Stimulated activated naive B cell treated with anti-CD40 and anti-IgM and Interleukin-4, amounts not matched to agents 10 μg/mL and 1 μg/mL and 100 μg/mL, for 72 hours (primary cell): ENCODE measurements at regions not wholly inside any gene's neighbourhood (a gene's known extent, or its start where the extent isn't known, plus 50 kb on each side); places are given as distances from the start of the nearest gene placed in this dataset.
"Not testable (repeated sequence)": the region's sequence is repeated elsewhere in the genome, so short reads cannot be mapped to it uniquely, and the experiment has no call there.

Source experiments
- ATAC-seq, 2 donors: fragments of 150-1000 bp; cut with Tn5 transposase; replicated peaks; 2 replicates each; pipeline ENCODE4 v1.10.0; 2021; ENCODE audit warnings: moderate library complexity in 1 of 2
- DNase-seq: peaks from one replicate; pipeline ENCODE4 v3.0.0; 2021
- H3K27ac Mint-ChIP-seq: one replicate; pipeline ENCODE4 v1.8.0; 2022; ENCODE audit warnings: mild to moderate bottlenecking, mixed read lengths
- H3K27me3 Mint-ChIP-seq, 2 donors: one replicate each; pipeline ENCODE4 v1.8.0; 2022; ENCODE audit warnings: mixed read lengths in 2 of 2
- H3K36me3 Mint-ChIP-seq, 2 donors: one replicate each; pipeline ENCODE4 v1.8.0; 2022; ENCODE audit warnings: mixed read lengths in 2 of 2, mild to moderate bottlenecking in 1 of 2
- H3K4me1 Mint-ChIP-seq, 2 donors: one replicate each; pipeline ENCODE4 v1.8.0; 2022; ENCODE audit warnings: mixed read lengths in 2 of 2, mild to moderate bottlenecking in 1 of 2
- H3K4me3 Mint-ChIP-seq, 2 donors: one replicate each; pipeline ENCODE4 v1.8.0; 2022; ENCODE audit warnings: mild to moderate bottlenecking in 2 of 2, mixed read lengths in 2 of 2, moderate library complexity in 1 of 2
- H3K9me3 Mint-ChIP-seq, 2 donors: one replicate each; pipeline ENCODE4 v1.8.0; 2022; ENCODE audit warnings: mixed read lengths in 2 of 2, mild to moderate bottlenecking in 1 of 2

DNA sequence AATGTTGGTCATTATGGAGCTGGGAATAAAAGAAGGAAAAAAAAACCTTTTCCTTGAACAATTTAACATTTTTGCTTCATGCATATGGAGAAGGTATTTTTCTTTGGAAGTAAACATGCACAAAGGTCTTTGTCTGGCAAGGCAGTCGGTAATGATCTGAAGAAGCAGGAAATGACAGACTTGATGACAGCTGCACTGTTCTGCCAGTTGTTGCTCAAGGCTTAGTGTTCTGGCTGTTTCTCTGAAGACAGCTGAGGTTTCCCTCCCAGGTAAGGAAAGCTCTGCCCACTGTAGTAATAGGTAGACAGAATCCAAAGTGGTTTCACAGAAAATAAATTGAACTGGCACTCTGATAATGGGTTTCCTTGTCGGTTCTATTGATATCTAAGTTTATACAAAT is 308.4 kb upstream of the GCFC2 start:
- H3K27me3 Mint-ChIP-seq, result no peaks in the 10 kb centered on the region

DNA sequence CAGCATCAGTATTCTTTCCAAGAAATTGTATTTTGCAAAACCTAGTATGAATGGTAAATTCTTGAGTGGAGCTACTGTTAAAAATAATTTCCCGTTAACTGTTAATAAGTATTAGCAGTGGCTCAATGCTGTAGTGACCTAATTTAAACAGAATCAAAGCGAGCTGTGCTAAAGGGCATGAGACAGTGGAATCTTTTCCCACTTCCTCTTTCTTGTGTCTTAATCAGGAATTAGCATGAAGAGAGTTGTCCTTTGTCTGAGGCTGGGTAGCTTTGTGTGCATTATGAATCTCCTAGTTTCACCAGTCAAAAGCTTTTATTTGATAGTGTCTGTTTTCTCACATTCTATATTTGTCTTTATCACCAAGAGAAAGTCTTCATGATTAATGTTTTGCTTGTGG is 298.8 kb upstream of the GCFC2 start:
- no peak for ATAC-seq
- peaks cover 0 to 15% of the 10 kb centered on the region in 2 donors for H3K9me3 Mint-ChIP-seq
- H3K27me3 Mint-ChIP-seq, result no peaks in the 10 kb centered on the region
- no peak overlapping the region for H3K4me3 Mint-ChIP-seq
- no peak overlapping the region for H3K27ac Mint-ChIP-seq
- no peaks in the 10 kb centered on the region for H3K4me1 Mint-ChIP-seq
- DNase-seq, result no peak
- H3K36me3 Mint-ChIP-seq, result no peaks in the 10 kb centered on the region

More for the DNA sequence above, 308.4 kb upstream of the GCFC2 start:
- no peak for DNase-seq
- Mint-ChIP-seq H3K27ac (no peak overlapping the region), H3K36me3 (no peaks in the 10 kb centered on the region), H3K9me3 (peaks cover under 1 to 3% of the 10 kb centered on the region in 2 donors), H3K4me1 (no peaks in the 10 kb centered on the region), H3K4me3 (no peak overlapping the region)
- ATAC-seq, result no peak

DNA sequence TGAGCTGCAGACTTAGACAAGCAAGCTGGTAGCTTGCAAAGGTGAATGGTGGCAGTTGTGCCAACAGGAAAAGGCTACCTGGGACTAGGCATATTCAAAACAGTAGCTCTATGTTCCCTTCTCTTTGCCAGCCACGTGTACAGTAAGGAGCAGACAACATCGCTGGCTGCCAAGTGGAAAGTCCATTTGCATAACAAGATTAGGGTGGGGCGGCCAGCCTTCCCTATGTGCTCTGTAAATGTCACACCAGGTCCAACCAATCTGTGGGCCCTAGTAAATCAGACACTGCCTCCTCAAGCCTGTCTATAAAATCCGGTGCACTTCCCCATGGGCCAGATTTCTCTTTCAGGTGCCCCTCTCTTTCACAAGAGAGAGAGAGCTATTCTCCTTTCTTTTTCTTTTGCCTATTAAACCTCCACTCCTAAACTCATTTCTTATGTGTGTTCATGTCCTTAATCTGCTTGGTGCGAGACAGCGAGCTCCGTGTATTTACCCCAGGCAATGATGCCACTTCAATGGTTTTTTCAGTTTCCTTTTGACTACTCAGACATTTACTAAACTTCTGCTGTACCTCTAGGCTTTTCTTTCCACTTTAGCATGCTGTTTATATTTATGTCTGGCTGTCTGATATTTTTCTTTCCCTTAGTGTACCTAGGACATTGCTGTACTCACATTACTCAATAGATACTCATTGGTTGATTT is 297.4 kb upstream of the GCFC2 start:
- no peaks in the 10 kb centered on the region for H3K27me3 Mint-ChIP-seq
- H3K9me3 Mint-ChIP-seq, result peaks cover 0 to 15% of the 10 kb centered on the region in 2 donors
- H3K27ac Mint-ChIP-seq, result no peak overlapping the region
- no peaks in the 10 kb centered on the region for H3K36me3 Mint-ChIP-seq
- no peak overlapping the region for H3K4me3 Mint-ChIP-seq
- ATAC-seq (no peak), DNase-seq (no peak)
- no peaks in the 10 kb centered on the region for H3K4me1 Mint-ChIP-seq

DNA sequence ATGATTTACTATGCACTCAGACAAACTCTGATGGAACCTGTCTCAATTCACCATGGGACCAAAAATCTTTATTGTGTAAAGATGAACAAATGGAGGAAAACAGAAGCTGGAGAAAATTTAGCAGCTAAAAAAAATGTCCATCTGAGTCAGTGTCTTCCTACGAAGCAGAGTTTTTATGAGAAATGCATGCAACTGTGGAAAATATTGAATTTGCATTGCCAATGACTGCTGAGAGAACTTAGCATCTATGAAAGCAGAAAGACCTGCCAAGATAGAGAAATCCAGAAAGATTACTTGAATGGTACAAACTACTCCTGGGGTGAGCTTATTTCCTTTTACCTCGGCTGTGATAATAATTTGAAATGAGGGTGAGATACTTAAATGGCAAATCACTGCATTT is 289.7 kb upstream of the GCFC2 start:
- Mint-ChIP-seq H3K4me3 (no peak overlapping the region), H3K4me1 (no peaks in the 10 kb centered on the region), H3K36me3 (no peaks in the 10 kb centered on the region), H3K27me3 (no peaks in the 10 kb centered on the region), H3K9me3 (peaks cover 9 to 13% of the 10 kb centered on the region in 2 donors), H3K27ac (no peak overlapping the region)
- ATAC-seq, result no peak
- DNase-seq, result no peak

DNA sequence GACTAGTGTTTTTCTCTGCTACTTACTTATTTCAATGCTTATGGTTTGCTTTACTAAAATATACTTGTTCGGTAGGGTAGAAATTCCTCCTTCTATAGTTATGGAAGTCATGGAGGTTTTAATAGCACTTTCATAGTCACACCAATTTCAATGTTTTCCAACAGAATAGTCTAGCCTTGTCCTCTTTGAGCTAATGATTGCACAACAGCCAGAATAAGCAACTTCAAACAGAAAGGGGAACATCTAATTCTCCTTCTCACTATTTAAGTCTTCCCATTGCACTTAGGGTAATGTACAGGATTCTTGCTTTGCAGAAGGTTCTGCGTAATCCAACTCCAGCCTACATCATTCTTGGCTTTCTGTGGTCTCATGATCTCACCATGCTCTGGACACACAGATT is 287.7 kb upstream of the GCFC2 start:
- H3K27me3 Mint-ChIP-seq, result no peaks in the 10 kb centered on the region
- DNase-seq (no peak), ATAC-seq (no peak)
- H3K9me3 Mint-ChIP-seq, result peaks cover 14 to 17% of the 10 kb centered on the region in 2 donors
- H3K27ac Mint-ChIP-seq, result no peak overlapping the region
- no peaks in the 10 kb centered on the region for H3K36me3 Mint-ChIP-seq
- H3K4me3 Mint-ChIP-seq, result no peak overlapping the region
- H3K4me1 Mint-ChIP-seq, result no peaks in the 10 kb centered on the region

DNA sequence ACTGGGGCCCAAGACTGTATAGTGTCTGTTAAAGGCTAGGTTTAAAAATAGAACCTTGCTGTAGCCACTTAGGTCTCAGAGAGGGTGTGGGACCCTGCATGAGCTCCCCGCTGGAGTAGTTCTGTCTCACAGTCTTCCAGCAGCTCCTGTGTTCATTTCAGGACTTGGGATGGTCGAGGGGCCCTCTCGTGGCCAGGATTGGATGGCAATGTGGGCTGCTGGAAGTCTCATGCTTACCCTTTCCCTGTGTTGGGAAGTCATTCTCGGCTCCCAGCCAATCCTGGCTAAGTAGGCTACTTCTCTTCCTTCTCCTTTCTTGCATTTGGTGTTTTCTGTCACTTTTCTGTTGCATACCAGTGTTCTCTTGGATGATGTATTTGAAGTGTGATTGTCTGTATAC is 284.0 kb upstream of the GCFC2 start:
- no peaks in the 10 kb centered on the region for H3K36me3 Mint-ChIP-seq
- no peak overlapping the region for H3K4me3 Mint-ChIP-seq
- DNase-seq (no peak), ATAC-seq (no peak)
- H3K27me3 Mint-ChIP-seq, result no peaks in the 10 kb centered on the region
- H3K4me1 Mint-ChIP-seq, result no peaks in the 10 kb centered on the region
- H3K27ac Mint-ChIP-seq, result no peak overlapping the region
- H3K9me3 Mint-ChIP-seq, result peaks cover 14 to 25% of the 10 kb centered on the region in 2 donors

DNA sequence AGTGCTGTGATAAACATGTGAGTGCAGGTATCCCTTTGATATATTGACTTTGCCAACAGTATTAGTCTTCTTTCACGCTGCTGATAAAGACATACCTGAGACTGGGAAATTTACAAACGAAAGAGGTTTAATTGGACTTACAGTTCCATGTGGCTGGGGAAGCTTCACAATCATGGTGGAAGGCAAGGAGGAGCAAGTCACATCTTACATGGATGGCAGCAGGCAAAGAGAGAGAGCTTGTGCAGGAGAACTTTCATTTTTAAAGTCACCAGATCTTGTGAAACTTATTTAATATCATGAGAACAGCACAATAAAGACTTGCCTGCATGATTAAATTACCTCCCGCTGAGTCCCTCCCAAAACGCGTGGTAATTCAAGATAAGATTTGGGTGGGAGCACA is 277.9 kb upstream of the GCFC2 start:
- H3K4me3 Mint-ChIP-seq, DNase-seq, H3K27ac Mint-ChIP-seq, H3K27me3 Mint-ChIP-seq, ATAC-seq, H3K4me1 Mint-ChIP-seq, H3K36me3 Mint-ChIP-seq: not testable (repeated sequence)
- peaks cover 22 to 23% of the 10 kb centered on the region in 2 donors for H3K9me3 Mint-ChIP-seq

DNA sequence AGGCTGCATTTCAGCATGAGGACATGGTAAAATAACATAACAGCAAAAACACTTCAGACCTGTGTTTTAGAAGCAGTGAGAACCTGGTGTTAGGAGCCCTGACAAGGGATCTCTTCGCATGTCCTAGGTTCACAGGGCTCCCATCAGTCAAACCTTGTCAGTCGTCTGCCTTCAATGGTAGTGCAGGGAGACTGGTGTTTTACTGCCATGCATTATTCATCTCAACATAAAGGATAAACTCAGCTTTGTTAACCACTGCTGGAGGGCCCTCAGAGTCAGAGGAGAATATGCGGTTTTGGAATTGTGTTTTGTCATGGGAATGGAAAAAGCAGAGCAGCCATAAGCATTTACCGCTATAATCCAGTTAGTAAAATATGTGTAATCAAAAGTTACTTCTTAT is 275.9 kb upstream of the GCFC2 start:
- Mint-ChIP-seq H3K4me3 (no peak overlapping the region), H3K27me3 (no peaks in the 10 kb centered on the region), H3K9me3 (peaks cover 14% of the 10 kb centered on the region in 2 donors), H3K27ac (no peak overlapping the region), H3K4me1 (no peaks in the 10 kb centered on the region), H3K36me3 (no peaks in the 10 kb centered on the region)
- DNase-seq (no peak), ATAC-seq (no peak)

DNA sequence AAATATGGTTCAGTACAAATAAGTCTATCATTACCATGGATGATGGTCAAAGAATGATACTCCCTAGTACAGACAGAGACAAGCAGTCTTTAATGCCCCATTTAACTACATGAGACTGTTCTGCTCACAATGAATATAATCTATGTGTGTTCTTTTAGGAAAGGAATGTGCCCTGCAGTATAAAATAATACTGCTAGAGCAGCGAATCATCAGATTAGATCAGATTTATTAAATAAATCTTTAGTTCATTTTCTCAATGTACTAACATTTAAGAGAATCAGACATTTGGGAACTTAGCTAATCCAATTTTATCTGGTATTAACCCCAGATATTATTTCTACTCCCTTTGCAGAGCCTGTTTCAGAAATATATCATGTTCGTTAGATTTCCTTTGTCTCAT is 272.0 kb upstream of the GCFC2 start:
- H3K9me3 Mint-ChIP-seq, result peaks cover 4 to 5% of the 10 kb centered on the region in 2 donors
- no peaks in the 10 kb centered on the region for H3K36me3 Mint-ChIP-seq
- no peak overlapping the region for H3K27ac Mint-ChIP-seq
- ATAC-seq, result no peak
- H3K27me3 Mint-ChIP-seq, result no peaks in the 10 kb centered on the region
- H3K4me1 Mint-ChIP-seq, result no peaks in the 10 kb centered on the region
- H3K4me3 Mint-ChIP-seq, result no peak overlapping the region
- no peak for DNase-seq

DNA sequence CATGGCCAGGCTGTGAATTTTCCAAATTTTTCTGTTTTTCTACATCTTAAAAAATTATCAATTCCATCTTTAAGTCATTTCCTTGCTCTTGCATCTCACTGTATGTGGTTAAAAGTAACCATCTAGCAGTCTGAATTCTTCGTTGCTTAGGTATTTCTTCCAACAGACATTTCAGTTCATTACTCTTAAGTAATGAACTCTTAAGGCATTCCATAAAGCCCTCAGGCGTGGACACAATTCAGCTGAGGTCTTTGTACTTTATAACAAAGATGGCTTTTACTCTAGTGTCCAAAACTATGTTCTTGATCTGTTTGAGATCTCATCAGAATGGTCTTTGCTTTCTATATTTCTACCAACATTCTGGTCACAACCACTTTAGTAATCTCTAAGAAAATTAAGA is 253.9 kb upstream of the GCFC2 start:
- Mint-ChIP-seq H3K9me3 (no peaks in the 10 kb centered on the region), H3K4me1 (no peaks in the 10 kb centered on the region), H3K27me3 (no peaks in the 10 kb centered on the region), H3K4me3 (no peak overlapping the region), H3K36me3 (no peaks in the 10 kb centered on the region), H3K27ac (no peak overlapping the region)
- ATAC-seq (no peak), DNase-seq (no peak)

DNA sequence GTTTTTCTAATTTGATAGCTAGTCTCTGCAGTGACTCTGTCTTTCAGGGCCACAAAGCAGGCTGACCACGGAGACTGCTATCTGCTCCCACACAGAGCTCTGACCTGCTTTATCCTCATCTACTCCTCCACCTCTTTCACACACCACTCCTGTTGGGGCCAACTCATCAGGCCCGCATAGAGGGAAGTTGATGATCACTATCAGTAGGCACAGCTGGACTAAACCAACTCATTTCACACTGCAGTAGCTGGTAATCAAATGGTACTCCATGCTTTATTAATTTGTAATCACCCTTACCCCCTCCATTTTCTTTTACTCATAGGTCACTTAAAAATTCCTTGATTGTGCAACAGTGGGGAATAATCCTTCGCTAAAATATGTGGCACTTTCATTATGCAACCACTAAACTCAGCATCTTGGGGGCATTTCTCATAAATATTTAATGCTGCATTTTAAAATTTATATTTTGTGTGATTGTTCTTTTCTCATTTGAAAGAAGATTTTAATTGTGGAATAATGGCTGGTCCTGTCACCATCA is 249.8 kb upstream of the GCFC2 start:
- Mint-ChIP-seq H3K4me3 (no peak overlapping the region), H3K27ac (no peak overlapping the region), H3K9me3 (no peaks in the 10 kb centered on the region), H3K36me3 (no peaks in the 10 kb centered on the region), H3K4me1 (no peaks in the 10 kb centered on the region), H3K27me3 (no peaks in the 10 kb centered on the region)
- DNase-seq (no peak), ATAC-seq (no peak)

DNA sequence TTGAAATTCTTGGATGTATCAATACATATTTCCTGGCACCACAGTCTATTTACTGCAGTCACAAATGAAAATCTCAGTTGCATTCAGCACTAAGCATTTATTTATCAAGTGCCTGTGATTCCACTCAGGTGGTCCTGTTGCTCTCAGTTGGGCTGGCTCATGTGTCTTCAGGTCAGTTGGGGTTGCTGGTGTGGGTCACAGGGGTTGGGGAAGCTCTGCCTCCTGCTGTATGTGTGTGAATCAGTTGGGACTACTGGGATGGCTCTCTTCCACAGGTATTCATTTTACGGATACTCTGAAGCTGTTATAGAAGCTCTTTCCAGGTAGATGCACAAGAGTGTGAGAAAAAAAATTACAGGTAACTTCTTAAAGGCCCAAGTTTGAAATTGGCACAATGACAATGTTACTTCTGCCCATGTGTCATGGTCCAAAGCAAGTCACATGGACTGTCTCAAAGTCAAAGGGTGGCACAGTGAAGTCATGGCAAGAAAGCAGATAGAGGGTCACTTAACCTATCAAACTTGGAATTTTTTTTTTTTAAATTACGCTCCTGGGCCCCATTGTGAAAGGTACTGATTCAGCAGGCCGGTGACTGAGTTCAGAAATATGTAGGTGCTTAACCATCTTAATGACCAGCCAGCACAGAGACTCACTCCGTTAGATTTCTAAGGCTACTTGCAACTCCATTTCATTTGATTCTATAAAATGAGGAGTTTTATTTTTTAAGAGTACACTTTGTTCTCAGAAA is 249.2 kb upstream of the GCFC2 start:
- no peak overlapping the region for H3K27ac Mint-ChIP-seq
- no peaks in the 10 kb centered on the region for H3K36me3 Mint-ChIP-seq
- DNase-seq (no peak), ATAC-seq (no peak)
- no peaks in the 10 kb centered on the region for H3K4me1 Mint-ChIP-seq
- no peak overlapping the region for H3K4me3 Mint-ChIP-seq
- H3K9me3 Mint-ChIP-seq, result no peaks in the 10 kb centered on the region
- H3K27me3 Mint-ChIP-seq, result no peaks in the 10 kb centered on the region

DNA sequence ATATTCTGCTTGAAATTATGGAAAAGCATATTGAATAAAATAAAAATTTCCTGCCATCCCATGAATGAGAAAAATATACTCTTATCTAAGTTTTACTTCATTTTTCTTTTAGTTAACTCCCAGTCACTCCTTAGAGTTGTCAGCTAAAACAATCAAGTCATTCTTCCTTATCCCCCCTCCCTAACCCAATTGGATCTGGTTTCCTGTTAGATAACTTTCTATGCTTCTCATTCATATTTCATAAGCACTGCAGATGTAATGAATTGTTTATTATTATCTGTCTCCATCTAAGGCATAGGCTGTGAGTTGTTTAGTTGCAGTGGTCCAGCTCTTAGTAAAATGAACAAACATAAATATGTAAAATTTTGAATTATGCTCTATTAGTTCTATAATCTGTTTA is 244.0 kb upstream of the GCFC2 start:
- Mint-ChIP-seq H3K27ac (no peak overlapping the region), H3K27me3 (no peaks in the 10 kb centered on the region), H3K9me3 (peaks cover 0 to 2% of the 10 kb centered on the region in 2 donors), H3K4me3 (no peak overlapping the region), H3K4me1 (no peaks in the 10 kb centered on the region), H3K36me3 (no peaks in the 10 kb centered on the region)
- ATAC-seq, result no peak
- DNase-seq, result no peak

DNA sequence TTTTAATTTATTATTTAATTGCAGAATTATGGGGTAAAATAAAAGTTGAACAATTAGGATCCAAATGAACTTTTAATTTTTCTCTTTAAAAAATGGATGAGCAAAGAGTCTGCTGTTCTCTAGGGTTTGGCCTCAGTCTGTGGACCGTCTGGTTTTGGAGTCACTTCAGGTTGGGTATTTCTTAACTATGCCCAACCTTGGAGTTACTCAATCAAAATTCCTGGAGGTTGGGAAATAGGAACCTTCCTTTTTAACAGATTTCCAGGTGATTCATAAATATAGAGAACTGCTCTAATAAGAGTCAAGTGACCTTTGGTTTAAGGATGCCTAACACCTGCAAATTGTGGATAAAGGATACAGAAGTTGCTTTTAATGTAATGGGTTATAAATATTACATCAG is 241.5 kb upstream of the GCFC2 start:
- H3K27ac Mint-ChIP-seq, result no peak overlapping the region
- no peak for DNase-seq
- no peaks in the 10 kb centered on the region for H3K36me3 Mint-ChIP-seq
- no peaks in the 10 kb centered on the region for H3K4me1 Mint-ChIP-seq
- peaks cover 0 to 6% of the 10 kb centered on the region in 2 donors for H3K9me3 Mint-ChIP-seq
- ATAC-seq, result no peak
- H3K4me3 Mint-ChIP-seq, result no peak overlapping the region
- H3K27me3 Mint-ChIP-seq, result no peaks in the 10 kb centered on the region

DNA sequence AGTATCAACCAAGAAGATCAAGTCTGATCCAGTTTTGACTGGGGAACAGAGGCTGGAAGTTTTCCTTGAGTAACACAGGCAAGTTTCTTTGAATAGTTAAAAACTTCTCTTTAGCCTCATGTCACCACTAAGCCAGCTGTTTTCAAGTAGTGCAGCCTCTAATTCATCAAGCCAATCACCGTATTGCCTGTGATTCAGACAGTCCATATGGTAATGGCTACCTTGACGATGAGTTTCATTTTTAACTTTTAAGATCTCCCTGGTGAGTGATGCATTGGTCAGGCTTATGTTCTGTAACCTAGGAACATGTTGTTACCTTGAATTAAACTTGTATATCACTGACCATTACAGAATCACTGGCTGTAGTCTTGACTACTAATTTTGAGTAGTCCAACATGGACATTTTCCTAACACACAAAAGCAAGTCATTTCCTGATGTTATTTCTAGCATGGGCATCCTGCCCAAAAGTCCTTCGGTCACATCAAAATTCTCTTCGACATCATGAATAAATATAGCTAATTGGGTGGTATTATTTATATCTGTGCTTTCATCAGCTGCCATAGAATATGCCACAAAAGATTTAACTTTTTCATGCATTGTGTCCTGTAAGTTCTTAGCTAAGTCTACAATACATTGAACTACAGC is 238.8 kb upstream of the GCFC2 start:
- Mint-ChIP-seq H3K4me3 (no peak overlapping the region), H3K4me1 (no peaks in the 10 kb centered on the region), H3K27ac (no peak overlapping the region), H3K27me3 (no peaks in the 10 kb centered on the region), H3K36me3 (no peaks in the 10 kb centered on the region), H3K9me3 (peaks cover 0 to 7% of the 10 kb centered on the region in 2 donors)
- DNase-seq, result no peak
- ATAC-seq, result no peak
